SU-DHL-6 (cell line): ENCODE measurements at regions not wholly inside any gene's neighbourhood (a gene's known extent, or its start where the extent isn't known, plus 50 kb on each side); places are given as distances from the start of the nearest gene placed in this dataset.

Experiments
- H2AFZ ChIP-seq: fragments of 200-600 bp; sonication (generic); 2 replicates; pipeline ENCODE4 v1.6.1; 2014; ENCODE audit warnings: low read depth, mild to moderate bottlenecking, moderate library complexity, mixed read lengths, antibody characterized with exemption, low read length; ENCODE audit not compliant: severe bottlenecking
- H3F3A ChIP-seq: fragments of 200-600 bp; shearing (Covaris generic); 2 replicates; pipeline ENCODE4 v1.6.0; 2016; ENCODE audit warnings: antibody characterized with exemption, mild to moderate bottlenecking; ENCODE audit not compliant: insufficient read depth
- H3K27ac ChIP-seq: fragments of 200-600 bp; sonication (generic); 2 replicates; pipeline ENCODE4 v1.5.1; 2016; ENCODE audit warnings: low read depth, mild to moderate bottlenecking, low read length, moderate library complexity, mixed read lengths
- H3K27me3 ChIP-seq: fragments of 200-600 bp; sonication (generic), shearing (Covaris generic); 2 replicates; pipeline ENCODE4 v1.6.0; 2014; ENCODE audit warnings: mild to moderate bottlenecking, low read length
- H3K36me3 ChIP-seq: fragments of 200-600 bp; sonication (generic); 2 replicates; pipeline ENCODE4 v1.6.1; 2014; ENCODE audit warnings: mild to moderate bottlenecking, low read length, mixed read lengths
- H3K4me2 ChIP-seq: fragments of 300-600, 200-600 bp; shearing (Covaris generic), sonication (generic); 2 replicates; pipeline ENCODE4 v1.6.0; 2014; ENCODE audit warnings: low read length, low read depth, mild to moderate bottlenecking; ENCODE audit not compliant: poor library complexity, severe bottlenecking
- H3K4me3 ChIP-seq: fragments of 200-600 bp; sonication (generic); 2 replicates; pipeline ENCODE4 v1.5.1; 2014; ENCODE audit warnings: antibody characterized with exemption, low read length, mild to moderate bottlenecking, mixed read lengths; ENCODE audit not compliant: insufficient read depth, poor library complexity, severe bottlenecking
- H3K79me2 ChIP-seq: fragments of 200-600 bp; sonication (generic); 2 replicates; pipeline ENCODE4 v1.6.1; 2014; ENCODE audit warnings: mild to moderate bottlenecking, low read length, moderate library complexity; ENCODE audit not compliant: insufficient read depth
- H3K9ac ChIP-seq: fragments of 200-600 bp; sonication (generic); 2 replicates; pipeline ENCODE4 v1.7.0; 2014; ENCODE audit warnings: mild to moderate bottlenecking, low read length
- H3K9me2 ChIP-seq: fragments of 200-600 bp; sonication (generic); replicated peaks from 2 replicates; pipeline ENCODE4 v1.6.1; 2014; ENCODE audit warnings: low read length; ENCODE audit not compliant: insufficient read depth
- H3K9me3 ChIP-seq: fragments of 200-600 bp; sonication (generic); 2 replicates; pipeline ENCODE4 v1.6.1; 2014; ENCODE audit warnings: low read length, mixed read lengths; ENCODE audit not compliant: insufficient read depth
- H4K20me1 ChIP-seq: fragments of 200-600 bp; sonication (generic); 2 replicates; pipeline ENCODE4 v1.6.1; 2014; ENCODE audit warnings: low read depth, mild to moderate bottlenecking, antibody characterized with exemption, low read length, moderate library complexity, mixed read lengths
- EZH2phosphoT487 ChIP-seq: fragments of 200-600 bp; sonication (generic), shearing (Covaris generic); conservative IDR thresholded peaks from 2 replicates; pipeline ENCODE4 v1.6.1; 2018; ENCODE audit warnings: mild to moderate bottlenecking, antibody characterized with exemption, low read length, moderate library complexity, mixed read lengths
- TF ChIP-seq, protein P1 (sequence below): fragments of 200-600 bp; sonication (generic); IDR thresholded peaks from one replicate; pipeline ENCODE4 v1.5.1; 2017; ENCODE audit warnings: antibody characterized with exemption, mild to moderate bottlenecking, low read length, moderate library complexity; ENCODE audit not compliant: insufficient read depth, poor library complexity, severe bottlenecking

GRCh38 chr2:41400088-41400665 is 647.6 kb upstream of the PKDCC start:
- Histone ChIP-seq H4K20me1 (no peaks in the 10 kb centered on the region), H3K9me2 (no peaks in the 10 kb centered on the region), H3K79me2 (no peaks in the 10 kb centered on the region), H3K27ac (no peak overlapping the region), H3K9ac (no peak overlapping the region), H2AFZ (no peak overlapping the region), H3F3A (no peaks in the 10 kb centered on the region), H3K27me3 (no peaks in the 10 kb centered on the region), H3K4me2 (no peak overlapping the region), H3K4me3 (no peak overlapping the region), H3K9me3 (no peaks in the 10 kb centered on the region), H3K36me3 (no peaks in the 10 kb centered on the region)
- no peak for TF ChIP-seq EZH2phosphoT487
- TF ChIP-seq, protein P1, sequence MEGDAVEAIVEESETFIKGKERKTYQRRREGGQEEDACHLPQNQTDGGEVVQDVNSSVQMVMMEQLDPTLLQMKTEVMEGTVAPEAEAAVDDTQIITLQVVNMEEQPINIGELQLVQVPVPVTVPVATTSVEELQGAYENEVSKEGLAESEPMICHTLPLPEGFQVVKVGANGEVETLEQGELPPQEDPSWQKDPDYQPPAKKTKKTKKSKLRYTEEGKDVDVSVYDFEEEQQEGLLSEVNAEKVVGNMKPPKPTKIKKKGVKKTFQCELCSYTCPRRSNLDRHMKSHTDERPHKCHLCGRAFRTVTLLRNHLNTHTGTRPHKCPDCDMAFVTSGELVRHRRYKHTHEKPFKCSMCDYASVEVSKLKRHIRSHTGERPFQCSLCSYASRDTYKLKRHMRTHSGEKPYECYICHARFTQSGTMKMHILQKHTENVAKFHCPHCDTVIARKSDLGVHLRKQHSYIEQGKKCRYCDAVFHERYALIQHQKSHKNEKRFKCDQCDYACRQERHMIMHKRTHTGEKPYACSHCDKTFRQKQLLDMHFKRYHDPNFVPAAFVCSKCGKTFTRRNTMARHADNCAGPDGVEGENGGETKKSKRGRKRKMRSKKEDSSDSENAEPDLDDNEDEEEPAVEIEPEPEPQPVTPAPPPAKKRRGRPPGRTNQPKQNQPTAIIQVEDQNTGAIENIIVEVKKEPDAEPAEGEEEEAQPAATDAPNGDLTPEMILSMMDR: peak; percentile 25

DNA sequence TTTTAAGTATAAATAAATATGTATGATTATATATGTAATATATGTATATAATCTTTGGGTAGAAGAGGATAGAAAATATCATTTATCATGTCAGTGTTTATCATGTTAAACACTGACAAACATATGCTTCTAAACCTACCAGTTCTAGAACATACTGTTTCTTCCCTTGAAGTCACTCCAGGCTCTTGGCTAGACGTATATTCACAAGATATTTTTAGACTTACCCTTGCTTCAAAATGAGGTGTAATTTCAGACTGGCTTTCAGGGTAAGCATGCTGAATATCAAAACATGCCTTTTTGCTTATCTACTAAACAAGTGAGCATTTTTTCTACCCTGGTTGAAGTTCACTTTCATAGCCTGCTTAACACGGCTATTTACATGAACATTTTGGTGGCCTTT is 642.4 kb upstream of the PKDCC start:
- Histone ChIP-seq H4K20me1 (no peaks in the 10 kb centered on the region), H3K36me3 (no peaks in the 10 kb centered on the region), H3K4me2 (no peak overlapping the region), H3K4me3 (no peak overlapping the region), H2AFZ (no peak overlapping the region), H3F3A (no peaks in the 10 kb centered on the region), H3K79me2 (no peaks in the 10 kb centered on the region), H3K9ac (no peak overlapping the region), H3K27me3 (no peaks in the 10 kb centered on the region), H3K27ac (no peak overlapping the region), H3K9me2 (no peaks in the 10 kb centered on the region), H3K9me3 (no peaks in the 10 kb centered on the region)
- TF ChIP-seq EZH2phosphoT487: no peak

DNA sequence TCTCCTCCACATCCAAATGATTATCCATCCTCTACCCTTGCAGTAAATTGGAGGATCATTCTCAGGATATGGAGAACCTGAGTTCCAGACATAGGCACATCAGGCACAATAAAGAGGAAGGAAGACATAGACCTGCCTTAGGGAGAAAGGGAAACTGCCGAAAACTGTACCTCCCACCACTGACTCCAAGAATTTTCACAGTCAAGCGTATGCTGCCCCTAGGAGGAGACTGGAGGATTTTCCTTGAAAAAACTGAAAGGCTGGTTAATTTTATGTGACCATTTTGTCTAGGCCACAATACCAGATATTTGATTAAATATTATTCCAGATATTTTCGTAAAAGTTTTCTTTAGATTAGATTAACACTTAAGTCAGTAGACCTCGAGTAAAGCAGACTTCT is 638.5 kb upstream of the PKDCC start:
- no peak for TF ChIP-seq EZH2phosphoT487
- TF ChIP-seq, protein P1: no peak
- H3F3A ChIP-seq: no peaks in the 10 kb centered on the region
- no peaks in the 10 kb centered on the region for H4K20me1 ChIP-seq
- H3K4me3 ChIP-seq: no peak overlapping the region
- H3K27ac ChIP-seq: no peak overlapping the region
- no peaks in the 10 kb centered on the region for H3K27me3 ChIP-seq
- no peak overlapping the region for H3K4me2 ChIP-seq
- H2AFZ ChIP-seq: no peak overlapping the region
- H3K9ac ChIP-seq: no peak overlapping the region
- H3K9me2 ChIP-seq: no peaks in the 10 kb centered on the region
- H3K79me2 ChIP-seq: no peaks in the 10 kb centered on the region
- H3K36me3 ChIP-seq: no peaks in the 10 kb centered on the region
- no peaks in the 10 kb centered on the region for H3K9me3 ChIP-seq

DNA sequence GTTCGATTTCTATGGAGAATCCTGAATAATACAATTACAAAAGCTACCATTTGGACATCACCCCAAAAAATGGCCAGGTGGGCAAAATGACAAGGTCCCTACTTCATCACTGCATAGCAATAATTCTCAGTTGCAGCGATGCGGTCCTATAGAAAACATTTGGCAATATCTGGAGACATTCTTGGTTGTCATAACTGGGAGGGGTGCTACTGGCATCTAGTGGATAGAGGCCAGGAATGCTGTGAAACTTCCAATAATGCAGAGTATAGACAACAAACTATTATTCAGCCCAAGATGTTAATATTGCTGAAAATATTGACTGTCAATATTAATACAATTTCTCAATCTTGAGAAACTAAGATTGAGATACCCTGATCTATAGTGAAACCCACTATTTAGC is 637.8 kb upstream of the PKDCC start:
- no peaks in the 10 kb centered on the region for H3K9me2 ChIP-seq
- H3K9me3 ChIP-seq: no peaks in the 10 kb centered on the region
- H3K27me3 ChIP-seq: no peaks in the 10 kb centered on the region
- H4K20me1 ChIP-seq: no peaks in the 10 kb centered on the region
- no peaks in the 10 kb centered on the region for H3K36me3 ChIP-seq
- no peak overlapping the region for H3K27ac ChIP-seq
- H3K4me2 ChIP-seq: no peak overlapping the region
- H3K79me2 ChIP-seq: no peaks in the 10 kb centered on the region
- no peaks in the 10 kb centered on the region for H3F3A ChIP-seq
- no peak overlapping the region for H3K4me3 ChIP-seq
- H3K9ac ChIP-seq: no peak overlapping the region
- no peak overlapping the region for H2AFZ ChIP-seq
- TF ChIP-seq, protein P1: no peak
- no peak for TF ChIP-seq EZH2phosphoT487
